ENCODE measurements at regions not wholly inside any gene's neighbourhood (a gene's known extent, or its start where the extent isn't known, plus 50 kb on each side); places are given as distances from the start of the nearest gene placed in this dataset.

- no peak overlapping the region for H3K4me3 ChIP-seq (ENCODE audit: low read depth, low read length)
- TF ChIP-seq CTCF (IDR thresholded peaks at IDR 0.05; ENCODE audit: control insufficient read depth, extremely low read depth, insufficient read depth), result no peak
- no peak for DNase-seq (ENCODE audit: low read depth)
Measured at GRCh38 chr2:9681427-9681817, 50.6 kb upstream of the YWHAQ start.

- DNase-seq (ENCODE audit: low read depth), result no peak
- no peak overlapping the region for H3K4me3 ChIP-seq (ENCODE audit: low read depth, low read length)
- TF ChIP-seq CTCF (IDR thresholded peaks at IDR 0.05; ENCODE audit: control insufficient read depth, extremely low read depth, insufficient read depth), result no peak
Measured at GRCh38 chr2:9685637-9686036, 54.8 kb upstream of the YWHAQ start.

- H3K4me3 ChIP-seq (ENCODE audit: low read depth, low read length), result no peak overlapping the region
- DNase-seq (ENCODE audit: low read depth), result no peak
- no peak for TF ChIP-seq CTCF (IDR thresholded peaks at IDR 0.05; ENCODE audit: control insufficient read depth, extremely low read depth, insufficient read depth)
Measured at GRCh38 chr2:9686061-9686460, 55.3 kb upstream of the YWHAQ start.

GRCh38 chr2:9690252-9690651 is 59.5 kb upstream of the YWHAQ start:
- no peak for TF ChIP-seq CTCF (IDR thresholded peaks at IDR 0.05; ENCODE audit: control insufficient read depth, extremely low read depth, insufficient read depth)
- DNase-seq (ENCODE audit: low read depth), result no peak
- no peak overlapping the region for H3K4me3 ChIP-seq (ENCODE audit: low read depth, low read length)

- TF ChIP-seq CTCF (IDR thresholded peaks at IDR 0.05; ENCODE audit: control insufficient read depth, extremely low read depth, insufficient read depth), result no peak
- no peak overlapping the region for H3K4me3 ChIP-seq (ENCODE audit: low read depth, low read length)
- no peak for DNase-seq (ENCODE audit: low read depth)
Measured at GRCh38 chr2:9690716-9691498, 60.1 kb upstream of the YWHAQ start.

- DNase-seq (ENCODE audit: low read depth), result no peak
- H3K4me3 ChIP-seq (ENCODE audit: low read depth, low read length), result no peak overlapping the region
- TF ChIP-seq CTCF (IDR thresholded peaks at IDR 0.05; ENCODE audit: control insufficient read depth, extremely low read depth, insufficient read depth), result no peak
Measured at GRCh38 chr2:9692456-9693195, 61.8 kb upstream of the YWHAQ start.

Measured in LNCaP clone FGC (cell line).